ENCODE measurements at regions not wholly inside any gene's neighbourhood (a gene's known extent, or its start where the extent isn't known, plus 50 kb on each side); places are given as distances from the start of the nearest gene placed in this dataset.

- intact Hi-C loops (cut with DNase I): no loop called here
These were observed 420.7 kb upstream of the USP24 start for GRCh38 chr1:55635856-55636255.

GRCh38 chr1:55634516-55634915, 419.4 kb upstream of the USP24 start:
- intact Hi-C loops (cut with DNase I): no loop called here
- no peak for DNase-seq

More at GRCh38 chr1:55635856-55636255, 420.7 kb upstream of the USP24 start:
- no peak for DNase-seq

GRCh38 chr1:55632906-55633305, 417.7 kb upstream of the USP24 start:
- intact Hi-C loops (cut with DNase I): no loop called here
- no peak for DNase-seq

GRCh38 chr1:55632058-55632457, 416.9 kb upstream of the USP24 start:
- intact Hi-C loops (cut with DNase I): no loop called here
- DNase-seq: no peak

GRCh38 chr1:55631509-55631908, 416.3 kb upstream of the USP24 start:
- intact Hi-C loops (cut with DNase I): no loop called here
- DNase-seq: no peak

- intact Hi-C loops (cut with DNase I): no loop called here
- no peak for DNase-seq
These were observed 411.2 kb upstream of the USP24 start for GRCh38 chr1:55626326-55626725.

- DNase-seq: no peak
- intact Hi-C loops (cut with DNase I): no loop called here
These were observed 409.6 kb upstream of the USP24 start for GRCh38 chr1:55624766-55625165.

GRCh38 chr1:55623311-55623710, 408.1 kb upstream of the USP24 start:
- no peak for DNase-seq
- intact Hi-C loops (cut with DNase I): no loop called here

- intact Hi-C loops (cut with DNase I): no loop called here
- no peak for DNase-seq
These were observed 406.9 kb upstream of the USP24 start for GRCh38 chr1:55622074-55622473.

GRCh38 chr1:55618199-55618598, 403.0 kb upstream of the USP24 start:
- no peak for DNase-seq
- intact Hi-C loops (cut with DNase I): no loop called here

- no peak for DNase-seq
These were observed 402.3 kb upstream of the USP24 start for GRCh38 chr1:55617288-55617982.

GRCh38 chr1:55612988-55613387, 397.8 kb upstream of the USP24 start:
- intact Hi-C loops (cut with DNase I): no loop called here
- no peak for DNase-seq

More at GRCh38 chr1:55617288-55617982, 402.3 kb upstream of the USP24 start:
- intact Hi-C loops (cut with DNase I): no loop called here

GRCh38 chr1:55611123-55611522, 396.0 kb upstream of the USP24 start:
- intact Hi-C loops (cut with DNase I): no loop called here
- DNase-seq: no peak

- DNase-seq: no peak
- intact Hi-C loops (cut with DNase I): no loop called here
These were observed 395.0 kb upstream of the USP24 start for GRCh38 chr1:55610203-55610602.

- intact Hi-C loops (cut with DNase I): no loop called here
- DNase-seq: no peak
These were observed 394.5 kb upstream of the USP24 start for GRCh38 chr1:55609630-55610029.

GRCh38 chr1:55605155-55605554, 390.0 kb upstream of the USP24 start:
- intact Hi-C loops (cut with DNase I): no loop called here
- DNase-seq: no peak

- intact Hi-C loops (cut with DNase I): no loop called here
- DNase-seq: no peak
These were observed 389.6 kb upstream of the USP24 start for GRCh38 chr1:55604749-55605148.

GRCh38 chr1:55604179-55604578, 389.0 kb upstream of the USP24 start:
- no peak for DNase-seq
- intact Hi-C loops (cut with DNase I): no loop called here

- no peak for DNase-seq
- intact Hi-C loops (cut with DNase I): no loop called here
These were observed 385.1 kb upstream of the USP24 start for GRCh38 chr1:55600242-55600641.

- no peak for DNase-seq
- intact Hi-C loops (cut with DNase I): no loop called here
These were observed 382.7 kb upstream of the USP24 start for GRCh38 chr1:55597910-55598309.

- DNase-seq: peak in 1 of 42 donors; percentile 12
These were observed 379.5 kb upstream of the USP24 start for GRCh38 chr1:55594701-55595100.

GRCh38 chr1:55593298-55593697, 378.1 kb upstream of the USP24 start:
- intact Hi-C loops (cut with DNase I): no loop called here
- DNase-seq: peak in 1 of 42 donors; percentile 17

More at GRCh38 chr1:55594701-55595100, 379.5 kb upstream of the USP24 start:
- intact Hi-C loops (cut with DNase I): no loop called here
